ENCODE measurements at regions not wholly inside any gene's neighbourhood (a gene's known extent, or its start where the extent isn't known, plus 50 kb on each side); places are given as distances from the start of the nearest gene placed in this dataset.

- H3K36me3 Mint-ChIP-seq, result no peaks in the 10 kb centered on the region
- no peak overlapping the region for H3K4me3 Mint-ChIP-seq
- DNase-seq (ENCODE audit: low spot score in 2 of 2, unreplicated experiment in 2 of 2), result no peak
- no peaks in the 10 kb centered on the region for H3K4me1 Mint-ChIP-seq
- TF ChIP-seq, protein P1, sequence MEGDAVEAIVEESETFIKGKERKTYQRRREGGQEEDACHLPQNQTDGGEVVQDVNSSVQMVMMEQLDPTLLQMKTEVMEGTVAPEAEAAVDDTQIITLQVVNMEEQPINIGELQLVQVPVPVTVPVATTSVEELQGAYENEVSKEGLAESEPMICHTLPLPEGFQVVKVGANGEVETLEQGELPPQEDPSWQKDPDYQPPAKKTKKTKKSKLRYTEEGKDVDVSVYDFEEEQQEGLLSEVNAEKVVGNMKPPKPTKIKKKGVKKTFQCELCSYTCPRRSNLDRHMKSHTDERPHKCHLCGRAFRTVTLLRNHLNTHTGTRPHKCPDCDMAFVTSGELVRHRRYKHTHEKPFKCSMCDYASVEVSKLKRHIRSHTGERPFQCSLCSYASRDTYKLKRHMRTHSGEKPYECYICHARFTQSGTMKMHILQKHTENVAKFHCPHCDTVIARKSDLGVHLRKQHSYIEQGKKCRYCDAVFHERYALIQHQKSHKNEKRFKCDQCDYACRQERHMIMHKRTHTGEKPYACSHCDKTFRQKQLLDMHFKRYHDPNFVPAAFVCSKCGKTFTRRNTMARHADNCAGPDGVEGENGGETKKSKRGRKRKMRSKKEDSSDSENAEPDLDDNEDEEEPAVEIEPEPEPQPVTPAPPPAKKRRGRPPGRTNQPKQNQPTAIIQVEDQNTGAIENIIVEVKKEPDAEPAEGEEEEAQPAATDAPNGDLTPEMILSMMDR (IDR thresholded peaks at IDR 0.05; ENCODE audit: unreplicated experiment), result no peak
- H3K27ac Mint-ChIP-seq, result no peak overlapping the region
- peaks cover 41% of the 10 kb centered on the region for H3K27me3 Mint-ChIP-seq (ENCODE audit: low read depth)
- H3K9me3 Mint-ChIP-seq, result no peaks in the 10 kb centered on the region
Measured at GRCh38 chr2:2536416-2537056, 205.5 kb upstream of the MYT1L start.

DNA sequence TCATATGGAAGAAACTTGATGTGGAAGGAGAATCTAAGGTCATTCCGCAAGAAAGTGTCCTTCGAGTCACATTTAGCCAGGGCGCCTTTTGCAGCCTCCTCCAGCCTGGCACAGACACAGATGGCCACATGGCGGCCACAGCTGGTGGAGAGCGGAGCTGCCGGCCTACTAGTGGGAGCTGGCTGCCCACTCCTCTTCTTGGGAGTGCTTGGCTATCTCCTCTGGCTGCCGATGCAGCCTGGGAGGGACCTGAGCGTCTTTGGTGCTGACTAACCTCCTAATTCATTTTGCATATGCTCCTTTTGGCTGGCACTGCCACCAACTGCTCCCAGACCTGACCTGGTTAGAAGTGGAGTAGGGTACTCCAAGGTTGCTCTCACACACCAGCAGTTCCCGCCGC lies 199.3 kb upstream of the MYT1L start:
- Mint-ChIP-seq H3K9me3 (no peaks in the 10 kb centered on the region), H3K4me1 (peaks cover 12% of the 10 kb centered on the region), H3K36me3 (no peaks in the 10 kb centered on the region), H3K27me3 (ENCODE audit: low read depth) (peaks cover 16% of the 10 kb centered on the region), H3K27ac (no peak overlapping the region), H3K4me3 (no peak overlapping the region)
- TF ChIP-seq, protein P1 (IDR thresholded peaks at IDR 0.05; ENCODE audit: unreplicated experiment), result no peak
- no peak for DNase-seq (ENCODE audit: low spot score in 2 of 2, unreplicated experiment in 2 of 2)

- H3K36me3 Mint-ChIP-seq, result no peaks in the 10 kb centered on the region
- DNase-seq (ENCODE audit: low spot score in 2 of 2, unreplicated experiment in 2 of 2), result no peak
- TF ChIP-seq, protein P1 (IDR thresholded peaks at IDR 0.05; ENCODE audit: unreplicated experiment), result no peak
- no peak overlapping the region for H3K27ac Mint-ChIP-seq
- no peaks in the 10 kb centered on the region for H3K9me3 Mint-ChIP-seq
- H3K4me3 Mint-ChIP-seq, result no peak overlapping the region
- H3K27me3 Mint-ChIP-seq (ENCODE audit: low read depth), result peaks cover 13% of the 10 kb centered on the region
- peaks cover 25% of the 10 kb centered on the region for H3K4me1 Mint-ChIP-seq
Measured at GRCh38 chr2:2528846-2529245, 197.8 kb upstream of the MYT1L start.

- peaks cover 33% of the 10 kb centered on the region for H3K4me1 Mint-ChIP-seq
- H3K27ac Mint-ChIP-seq, result no peak overlapping the region
- H3K4me3 Mint-ChIP-seq, result no peak overlapping the region
- TF ChIP-seq, protein P1 (IDR thresholded peaks at IDR 0.05; ENCODE audit: unreplicated experiment), result no peak
- H3K9me3 Mint-ChIP-seq, result peaks cover 2% of the 10 kb centered on the region
- no peaks in the 10 kb centered on the region for H3K36me3 Mint-ChIP-seq
- peaks cover 8% of the 10 kb centered on the region for H3K27me3 Mint-ChIP-seq (ENCODE audit: low read depth)
- DNase-seq (ENCODE audit: low spot score in 2 of 2, unreplicated experiment in 2 of 2), result no peak
Measured at GRCh38 chr2:2527148-2527547, 196.1 kb upstream of the MYT1L start.

GRCh38 chr2:2524348-2524941 lies 193.4 kb upstream of the MYT1L start:
- Mint-ChIP-seq H3K4me3 (no peak overlapping the region), H3K27ac (peak overlapping the region; percentile 70), H3K9me3 (peaks cover 5% of the 10 kb centered on the region), H3K4me1 (peaks cover 38% of the 10 kb centered on the region), H3K36me3 (no peaks in the 10 kb centered on the region), H3K27me3 (ENCODE audit: low read depth) (peaks cover 9% of the 10 kb centered on the region)
- TF ChIP-seq, protein P1 (IDR thresholded peaks at IDR 0.05; ENCODE audit: unreplicated experiment), result no peak
- DNase-seq (ENCODE audit: low spot score in 2 of 2, unreplicated experiment in 2 of 2), result no peak

Measured in mesothelial cell of epicardium (in vitro differentiated cells).